ENCODE measurements at regions not wholly inside any gene's neighbourhood (a gene's known extent, or its start where the extent isn't known, plus 50 kb on each side); places are given as distances from the start of the nearest gene placed in this dataset.

DNA sequence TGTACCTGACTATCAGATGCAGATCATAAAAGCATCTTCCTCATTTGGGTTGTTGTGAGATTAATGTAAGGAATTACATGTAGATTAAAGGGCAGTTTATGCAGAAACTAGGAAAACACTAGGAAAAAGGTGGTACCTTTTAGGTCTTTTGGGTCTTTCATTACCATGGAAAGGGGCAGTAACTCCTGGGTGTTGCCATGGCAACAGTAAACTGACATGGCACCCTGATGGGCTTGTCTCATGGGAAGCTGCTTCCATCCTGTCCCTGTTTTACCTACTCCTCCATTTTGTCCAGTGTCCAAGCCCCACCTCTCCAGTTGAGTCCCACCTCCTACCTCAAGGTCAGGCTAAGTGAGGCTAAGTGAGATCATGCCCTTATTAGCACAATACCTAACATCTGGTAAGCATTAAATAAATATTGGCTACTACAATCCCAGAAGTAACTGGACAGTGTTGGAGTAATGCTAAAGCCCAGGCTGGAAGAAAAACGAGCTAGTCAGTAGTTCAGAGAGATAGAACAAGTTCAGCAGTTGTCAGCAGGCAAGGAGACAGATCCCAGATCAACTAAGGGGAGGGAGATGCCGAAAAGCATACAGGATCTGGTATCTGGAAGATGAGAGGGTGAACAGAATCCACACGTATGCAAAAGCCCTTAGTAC is 240.0 kb upstream of the AUTS2 start:
- POLR2A ChIA-PET (ENCODE audit: unreplicated experiment) = no interaction called here

DNA sequence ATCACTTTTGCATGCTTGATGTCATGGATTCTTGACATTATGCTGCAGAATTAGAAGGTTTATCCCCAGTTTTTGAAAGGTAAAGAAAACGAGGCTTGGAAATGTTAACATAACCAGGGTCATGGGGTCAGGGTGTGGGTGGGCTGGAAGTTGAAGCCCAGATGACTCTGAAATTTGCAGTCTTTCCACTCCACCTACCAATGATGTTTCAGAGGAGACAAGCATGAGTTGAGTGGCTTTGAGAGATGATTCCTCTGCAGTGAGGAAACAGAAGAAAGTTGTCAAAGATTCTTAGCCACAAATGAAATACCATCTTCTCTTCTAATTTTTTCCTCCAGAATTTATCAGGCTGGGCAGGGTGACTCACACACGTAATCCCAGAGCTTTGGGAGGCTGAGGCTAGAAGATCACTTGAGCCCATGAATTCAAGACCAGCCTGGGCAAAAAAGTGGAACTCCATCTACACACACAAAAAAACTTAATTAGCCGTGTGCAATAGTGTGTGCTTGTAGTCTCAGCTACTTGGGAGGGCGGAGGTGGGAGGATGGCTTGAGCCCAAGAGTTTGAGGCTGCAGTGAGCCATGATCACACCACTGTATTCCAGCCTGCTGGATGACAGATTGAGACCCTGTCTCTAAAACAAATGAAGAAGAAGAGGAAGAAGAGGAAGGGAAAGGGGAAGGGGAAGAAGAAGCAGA is 239.1 kb upstream of the AUTS2 start:
- no peak overlapping the region for H2AFZ ChIP-seq (ENCODE audit: low read length)
- DNase-seq (no peak), ATAC-seq (no peak)
- H3F3A ChIP-seq (ENCODE audit: low read length, unreplicated experiment) = no peaks in the 10 kb centered on the region
- no peak overlapping the region for H3K9ac ChIP-seq (ENCODE audit: low read length)
- POLR2A ChIA-PET (ENCODE audit: unreplicated experiment) = no interaction called here
- H3K4me3 ChIP-seq (ENCODE audit: low read length) = no peak overlapping the region
- H3K27me3 ChIP-seq (ENCODE audit: low read length) = no peaks in the 10 kb centered on the region
- no peaks in the 10 kb centered on the region for H4K20me1 ChIP-seq (ENCODE audit: low read length)
- H3K36me3 ChIP-seq (ENCODE audit: low read depth, low read length) = no peaks in the 10 kb centered on the region
- BruUV-seq (replicated peaks) = no TSS peak
- no peaks in the 10 kb centered on the region for H3K4me1 ChIP-seq (ENCODE audit: insufficient read depth, low read length)
- no peaks in the 10 kb centered on the region for H3K9me2 ChIP-seq (replicated peaks; ENCODE audit: low read length)
- intact Hi-C loops (cut with micrococcal nuclease) = no loop called here
- H3K9me3 ChIP-seq (ENCODE audit: low read length) = no peaks in the 10 kb centered on the region
- CTCF ChIA-PET = no interaction called here
- H3K79me2 ChIP-seq (ENCODE audit: low read length) = no peaks in the 10 kb centered on the region
- no peak overlapping the region for H3K4me2 ChIP-seq (ENCODE audit: low read length)
- no peak overlapping the region for H3K27ac ChIP-seq (ENCODE audit: low read length)
- TF ChIP-seq EZH2phosphoT487 (IDR thresholded peaks at IDR 0.05; ENCODE audit: borderline replicate concordance, low read length) = no peak
- no peak for TF ChIP-seq EZH2 (IDR thresholded peaks at IDR 0.05; ENCODE audit: low read length, unreplicated experiment)
- TF ChIP-seq, protein P1, sequence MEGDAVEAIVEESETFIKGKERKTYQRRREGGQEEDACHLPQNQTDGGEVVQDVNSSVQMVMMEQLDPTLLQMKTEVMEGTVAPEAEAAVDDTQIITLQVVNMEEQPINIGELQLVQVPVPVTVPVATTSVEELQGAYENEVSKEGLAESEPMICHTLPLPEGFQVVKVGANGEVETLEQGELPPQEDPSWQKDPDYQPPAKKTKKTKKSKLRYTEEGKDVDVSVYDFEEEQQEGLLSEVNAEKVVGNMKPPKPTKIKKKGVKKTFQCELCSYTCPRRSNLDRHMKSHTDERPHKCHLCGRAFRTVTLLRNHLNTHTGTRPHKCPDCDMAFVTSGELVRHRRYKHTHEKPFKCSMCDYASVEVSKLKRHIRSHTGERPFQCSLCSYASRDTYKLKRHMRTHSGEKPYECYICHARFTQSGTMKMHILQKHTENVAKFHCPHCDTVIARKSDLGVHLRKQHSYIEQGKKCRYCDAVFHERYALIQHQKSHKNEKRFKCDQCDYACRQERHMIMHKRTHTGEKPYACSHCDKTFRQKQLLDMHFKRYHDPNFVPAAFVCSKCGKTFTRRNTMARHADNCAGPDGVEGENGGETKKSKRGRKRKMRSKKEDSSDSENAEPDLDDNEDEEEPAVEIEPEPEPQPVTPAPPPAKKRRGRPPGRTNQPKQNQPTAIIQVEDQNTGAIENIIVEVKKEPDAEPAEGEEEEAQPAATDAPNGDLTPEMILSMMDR (conservative IDR thresholded peaks at IDR 0.05; ENCODE audit: low read depth, low read length) = no peak

More for the DNA sequence above, 240.0 kb upstream of the AUTS2 start:
- DNase-seq (no peak), ATAC-seq (no peak)
- intact Hi-C loops (cut with micrococcal nuclease) = no loop called here
- no TSS peak for BruUV-seq (replicated peaks)
- no peaks in the 10 kb centered on the region for H3F3A ChIP-seq (ENCODE audit: low read length, unreplicated experiment)
- CTCF ChIA-PET = no interaction called here
- no peak overlapping the region for H2AFZ ChIP-seq (ENCODE audit: low read length)
- H3K27me3 ChIP-seq (ENCODE audit: low read length) = no peaks in the 10 kb centered on the region
- no peaks in the 10 kb centered on the region for H3K9me3 ChIP-seq (ENCODE audit: low read length)
- H3K4me2 ChIP-seq (ENCODE audit: low read length) = no peak overlapping the region
- H3K4me3 ChIP-seq (ENCODE audit: low read length) = no peak overlapping the region
- H4K20me1 ChIP-seq (ENCODE audit: low read length) = no peaks in the 10 kb centered on the region
- no peaks in the 10 kb centered on the region for H3K36me3 ChIP-seq (ENCODE audit: low read depth, low read length)
- no peak overlapping the region for H3K27ac ChIP-seq (ENCODE audit: low read length)
- H3K9me2 ChIP-seq (replicated peaks; ENCODE audit: low read length) = no peaks in the 10 kb centered on the region
- TF ChIP-seq, protein P1 (conservative IDR thresholded peaks at IDR 0.05; ENCODE audit: low read depth, low read length) = no peak
- TF ChIP-seq EZH2phosphoT487 (IDR thresholded peaks at IDR 0.05; ENCODE audit: borderline replicate concordance, low read length) (no peak), EZH2 (IDR thresholded peaks at IDR 0.05; ENCODE audit: low read length, unreplicated experiment) (no peak)
- H3K79me2 ChIP-seq (ENCODE audit: low read length) = no peaks in the 10 kb centered on the region
- no peaks in the 10 kb centered on the region for H3K4me1 ChIP-seq (ENCODE audit: insufficient read depth, low read length)
- no peak overlapping the region for H3K9ac ChIP-seq (ENCODE audit: low read length)

DNA sequence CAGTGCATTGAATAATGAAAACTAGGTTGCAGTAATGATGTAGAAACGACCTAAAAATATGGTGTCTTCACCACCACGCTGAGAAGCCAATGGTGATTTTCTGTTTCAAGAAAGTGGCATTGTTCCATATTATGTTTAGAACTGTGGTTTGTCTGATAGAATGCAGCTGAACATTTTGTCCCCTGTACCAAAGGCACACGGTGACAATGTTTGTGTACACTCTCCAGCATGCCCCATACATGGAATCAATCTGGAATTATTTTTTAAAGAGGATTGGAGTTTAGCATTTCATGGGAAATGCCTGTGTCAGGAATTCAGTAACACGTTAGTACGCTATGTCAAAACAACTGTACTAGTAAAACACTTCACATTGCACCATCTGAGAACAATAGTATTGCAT is 237.4 kb upstream of the AUTS2 start:
- no peaks in the 10 kb centered on the region for H3K36me3 ChIP-seq (ENCODE audit: low read depth, low read length)
- ChIA-PET POLR2A (ENCODE audit: unreplicated experiment) (no interaction called here), CTCF (no interaction called here)
- DNase-seq = no peak
- H3K9me2 ChIP-seq (replicated peaks; ENCODE audit: low read length) = no peaks in the 10 kb centered on the region
- no peaks in the 10 kb centered on the region for H3K4me1 ChIP-seq (ENCODE audit: insufficient read depth, low read length)
- H3K4me3 ChIP-seq (ENCODE audit: low read length) = no peak overlapping the region
- H4K20me1 ChIP-seq (ENCODE audit: low read length) = no peaks in the 10 kb centered on the region
- no peak overlapping the region for H3K4me2 ChIP-seq (ENCODE audit: low read length)
- no peak overlapping the region for H2AFZ ChIP-seq (ENCODE audit: low read length)
- BruUV-seq (replicated peaks) = no TSS peak
- no peak overlapping the region for H3K27ac ChIP-seq (ENCODE audit: low read length)
- H3F3A ChIP-seq (ENCODE audit: low read length, unreplicated experiment) = no peaks in the 10 kb centered on the region
- no peaks in the 10 kb centered on the region for H3K27me3 ChIP-seq (ENCODE audit: low read length)
- H3K9ac ChIP-seq (ENCODE audit: low read length) = no peak overlapping the region
- H3K9me3 ChIP-seq (ENCODE audit: low read length) = no peaks in the 10 kb centered on the region
- no peak for ATAC-seq
- intact Hi-C loops (cut with micrococcal nuclease) = no loop called here
- TF ChIP-seq EZH2phosphoT487 (IDR thresholded peaks at IDR 0.05; ENCODE audit: borderline replicate concordance, low read length) = no peak
- no peak for TF ChIP-seq EZH2 (IDR thresholded peaks at IDR 0.05; ENCODE audit: low read length, unreplicated experiment)
- TF ChIP-seq, protein P1 (conservative IDR thresholded peaks at IDR 0.05; ENCODE audit: low read depth, low read length) = no peak
- no peaks in the 10 kb centered on the region for H3K79me2 ChIP-seq (ENCODE audit: low read length)
